H9 (cell line): ENCODE measurements at regions not wholly inside any gene's neighbourhood (a gene's known extent, or its start where the extent isn't known, plus 50 kb on each side); places are given as distances from the start of the nearest gene placed in this dataset.

ENCODE experiments used
- DNase-seq: peaks from one replicate; pipeline ENCODE4 v3.0.0-alpha.2; 2017
- H2AFZ ChIP-seq: one replicate; pipeline ENCODE4 v1.6.1; 2013; ENCODE audit warnings: mild to moderate bottlenecking, low read length, control low read depth, moderate library complexity
- H2AK5ac ChIP-seq: 2 replicates; pipeline ENCODE4 v1.6.1; 2013; ENCODE audit warnings: low read length, control low read depth, mixed read lengths; ENCODE audit not compliant: insufficient read length
- H2BK120ac ChIP-seq: one replicate; pipeline ENCODE4 v1.6.1; 2013; ENCODE audit warnings: low read depth, mild to moderate bottlenecking, low read length, control low read depth, inconsistent platforms; ENCODE audit not compliant: poor library complexity, severe bottlenecking
- H2BK12ac ChIP-seq: 2 replicates; pipeline ENCODE4 v1.6.1; 2013; ENCODE audit warnings: low read length, control low read depth, mixed read lengths, low read depth; ENCODE audit not compliant: insufficient read length
- H2BK15ac ChIP-seq: 2 replicates; pipeline ENCODE4 v1.6.1; 2013; ENCODE audit warnings: low read depth, low read length, control low read depth
- H2BK20ac ChIP-seq: one replicate; pipeline ENCODE4 v1.6.1; 2013; ENCODE audit warnings: low read depth, mild to moderate bottlenecking, low read length, control low read depth, inconsistent platforms; ENCODE audit not compliant: poor library complexity, severe bottlenecking
- H2BK5ac ChIP-seq: 2 replicates; pipeline ENCODE4 v1.6.1; 2013; ENCODE audit warnings: low read length, control low read depth, mixed read lengths; ENCODE audit not compliant: insufficient read length
- H3K14ac ChIP-seq: 2 replicates; pipeline ENCODE4 v1.6.1; 2013; ENCODE audit warnings: low read length, control low read depth; ENCODE audit not compliant: insufficient read depth
- H3K18ac ChIP-seq: 2 replicates; pipeline ENCODE4 v1.6.1; 2013; ENCODE audit warnings: low read depth, mild to moderate bottlenecking, mixed read lengths, low read length, control low read depth; ENCODE audit not compliant: insufficient read length
- H3K23ac ChIP-seq: 2 replicates; pipeline ENCODE4 v1.6.1; 2013; ENCODE audit warnings: low read length, control low read depth, mixed read lengths, low read depth; ENCODE audit not compliant: insufficient read length
- H3K23me2 ChIP-seq: 2 replicates; pipeline ENCODE4 v1.6.1; 2013; ENCODE audit warnings: low read depth, mild to moderate bottlenecking, mixed read lengths, low read length, control low read depth; ENCODE audit not compliant: insufficient read length, poor library complexity, severe bottlenecking
- H3K27ac ChIP-seq: 2 replicates; pipeline ENCODE4 v1.5.1; 2013; ENCODE audit warnings: low read length, control low read depth, mixed read lengths, low read depth; ENCODE audit not compliant: insufficient read length
- H3K27me3 ChIP-seq: 2 replicates; pipeline ENCODE4 v1.6.1; 2013; ENCODE audit warnings: low read length, control low read depth, inconsistent platforms; ENCODE audit not compliant: insufficient read depth
- H3K4ac ChIP-seq: 2 replicates; pipeline ENCODE4 v1.6.1; 2013; ENCODE audit warnings: low read depth, mild to moderate bottlenecking, control low read depth, inconsistent platforms, low read length, moderate library complexity
- H3K4me1 ChIP-seq: 2 replicates; pipeline ENCODE4 v1.6.1; 2013; ENCODE audit warnings: low read length, control low read depth, inconsistent platforms; ENCODE audit not compliant: insufficient read depth
- H3K4me2 ChIP-seq: 2 replicates; pipeline ENCODE4 v1.6.1; 2013; ENCODE audit warnings: low read length, control low read depth, mixed read lengths; ENCODE audit not compliant: insufficient read length, insufficient read depth
- H3K56ac ChIP-seq: 2 replicates; pipeline ENCODE4 v1.6.1; 2013; ENCODE audit warnings: low read depth, mild to moderate bottlenecking, mixed read lengths, low read length, control low read depth; ENCODE audit not compliant: insufficient read length
- H3K79me1 ChIP-seq: 2 replicates; pipeline ENCODE4 v1.6.1; 2013; ENCODE audit warnings: low read depth, mild to moderate bottlenecking, moderate library complexity, low read length, control low read depth, inconsistent platforms; ENCODE audit not compliant: insufficient read depth, poor library complexity, severe bottlenecking
- H3K79me2 ChIP-seq: 2 replicates; pipeline ENCODE4 v1.6.1; 2013; ENCODE audit warnings: low read length, control low read depth, inconsistent platforms; ENCODE audit not compliant: insufficient read depth
- H3K9ac ChIP-seq: 2 replicates; pipeline ENCODE4 v1.6.1; 2013; ENCODE audit warnings: low read length, control low read depth, mixed read lengths; ENCODE audit not compliant: insufficient read length; ENCODE audit errors: extremely low read depth
- H3K9me3 ChIP-seq: one replicate; pipeline ENCODE4 v1.6.1; 2013; ENCODE audit warnings: low read depth, low read length, inconsistent platforms; ENCODE audit not compliant: control insufficient read depth
- H3T11ph ChIP-seq: one replicate; pipeline ENCODE4 v1.6.1; 2013; ENCODE audit warnings: mild to moderate bottlenecking, low read length, control low read depth, inconsistent platforms
- H4K20me1 ChIP-seq: one replicate; pipeline ENCODE4 v1.6.1; 2013; ENCODE audit not compliant: control insufficient read depth, insufficient read length, insufficient read depth
- H4K5ac ChIP-seq: 2 replicates; pipeline ENCODE4 v1.6.1; 2013; ENCODE audit warnings: low read depth, mild to moderate bottlenecking, mixed read lengths, low read length, control low read depth; ENCODE audit not compliant: insufficient read length
- H4K8ac ChIP-seq: replicated peaks from 2 replicates; pipeline ENCODE4 v1.6.1; 2013; ENCODE audit warnings: low read length, control low read depth, mixed read lengths, low read depth; ENCODE audit not compliant: insufficient read length
- H4K91ac ChIP-seq: 2 replicates; pipeline ENCODE4 v1.6.1; 2013; ENCODE audit warnings: low read depth, mild to moderate bottlenecking, moderate library complexity, mixed read lengths, low read length, control low read depth; ENCODE audit not compliant: insufficient read length
- H3K27ac Mint-ChIP-seq, 3 experiments: 2 replicates in 2 of 3; 3 replicates in 1 of 3; pipeline ENCODE4 v1.8.0; 2020 to 2021; ENCODE audit warnings: mixed read lengths in 3 of 3, mild to moderate bottlenecking in 1 of 3, moderate library complexity in 1 of 3
- H3K27me3 Mint-ChIP-seq: 2 replicates; pipeline ENCODE4 v1.8.0; 2021; ENCODE audit warnings: low read depth, mild to moderate bottlenecking, moderate library complexity, mixed read lengths
- H3K36me3 Mint-ChIP-seq, 3 experiments: 2 replicates in 2 of 3; 3 replicates in 1 of 3; pipeline ENCODE4 v1.8.0; 2020 to 2021; ENCODE audit warnings: low read depth in 3 of 3, mixed read lengths in 3 of 3; ENCODE audit not compliant: insufficient read depth in 1 of 3
- H3K4me1 Mint-ChIP-seq, 2 experiments: 2 replicates each; pipeline ENCODE4 v1.8.0; 2020; ENCODE audit warnings: mixed read lengths in 2 of 2
- H3K4me3 Mint-ChIP-seq, 2 experiments: 2 replicates in 1 of 2; 3 replicates in 1 of 2; pipeline ENCODE4 v1.8.0; 2020 to 2021; ENCODE audit warnings: mild to moderate bottlenecking in 2 of 2, mixed read lengths in 2 of 2, moderate library complexity in 1 of 2
- H3K9me3 Mint-ChIP-seq, 2 experiments: 2 replicates in 1 of 2; 3 replicates in 1 of 2; pipeline ENCODE4 v1.8.0; 2020; ENCODE audit warnings: mild to moderate bottlenecking in 2 of 2, mixed read lengths in 2 of 2, moderate library complexity in 1 of 2
- CTCF ChIP-seq: fragments of 200-600 bp; sonication (generic); conservative IDR thresholded peaks from 3 replicates; pipeline ENCODE4 v1.8.0; 2021; ENCODE audit warnings: antibody characterized with exemption, mild to moderate bottlenecking
- WGBS: extraction: QIAGEN DNeasy Blood & Tissue Kit; methylation state at CpG from one replicate; pipeline ENCODE4 v1.1.7; 2013; ENCODE audit warnings: missing lambda C conversion rate, low lambda C conversion rate, mixed read lengths; ENCODE audit not compliant: insufficient read length; ENCODE audit errors: extremely low coverage; 5-methylcytosine and 5-hydroxymethylcytosine counted together

GRCh38 chr3:124522082-124522625 lies 208.1 kb upstream of the UMPS start:
- H3K27ac Mint-ChIP-seq: no peak overlapping the region
- peaks cover 18 to 19% of the 10 kb centered on the region in 2 experiments for H3K4me1 Mint-ChIP-seq
- Histone ChIP-seq H3K56ac (no peak overlapping the region), H2BK12ac (no peak overlapping the region), H4K8ac (no peak overlapping the region), H3K9ac (no peak overlapping the region), H2BK15ac (no peak overlapping the region), H3K27ac (no peak overlapping the region), H3K18ac (no peak overlapping the region), H4K5ac (no peak overlapping the region), H3K14ac (no peak overlapping the region), H3K4me2 (no peak overlapping the region), H3K79me1 (no peaks in the 10 kb centered on the region), H3K79me2 (no peaks in the 10 kb centered on the region), H4K91ac (no peak overlapping the region), H3K23ac (no peak overlapping the region), H3K4me1 (no peaks in the 10 kb centered on the region), H4K20me1 (no peaks in the 10 kb centered on the region), H3K27me3 (no peaks in the 10 kb centered on the region), H3K4ac (no peak overlapping the region), H3K23me2 (no peaks in the 10 kb centered on the region), H3K9me3 (no peaks in the 10 kb centered on the region), H2AFZ (no peak overlapping the region), H2BK20ac (no peak overlapping the region), H3T11ph (no peak overlapping the region), H2BK120ac (no peak overlapping the region), H2AK5ac (no peak overlapping the region), H2BK5ac (no peak overlapping the region)
- no peak overlapping the region for H3K4me3 Mint-ChIP-seq
- no peaks in the 10 kb centered on the region; the same call in 1 of the 2 replicates for H3K27me3 Mint-ChIP-seq
- no peak for DNase-seq
- H3K9me3 Mint-ChIP-seq: peaks cover 2 to 5% of the 10 kb centered on the region in 2 experiments; a peak in 2 of 5 replicates
- no peaks in the 10 kb centered on the region for H3K36me3 Mint-ChIP-seq
- no CpG with 5 or more reads among the region's 1 CpG for WGBS
- TF ChIP-seq CTCF: no peak
